ENCODE measurements at regions not wholly inside any gene's neighbourhood (a gene's known extent, or its start where the extent isn't known, plus 50 kb on each side); places are given as distances from the start of the nearest gene placed in this dataset.
"Not testable (repeated sequence)": the region's sequence is repeated elsewhere in the genome, so short reads cannot be mapped to it uniquely, and the experiment has no call there.

DNA sequence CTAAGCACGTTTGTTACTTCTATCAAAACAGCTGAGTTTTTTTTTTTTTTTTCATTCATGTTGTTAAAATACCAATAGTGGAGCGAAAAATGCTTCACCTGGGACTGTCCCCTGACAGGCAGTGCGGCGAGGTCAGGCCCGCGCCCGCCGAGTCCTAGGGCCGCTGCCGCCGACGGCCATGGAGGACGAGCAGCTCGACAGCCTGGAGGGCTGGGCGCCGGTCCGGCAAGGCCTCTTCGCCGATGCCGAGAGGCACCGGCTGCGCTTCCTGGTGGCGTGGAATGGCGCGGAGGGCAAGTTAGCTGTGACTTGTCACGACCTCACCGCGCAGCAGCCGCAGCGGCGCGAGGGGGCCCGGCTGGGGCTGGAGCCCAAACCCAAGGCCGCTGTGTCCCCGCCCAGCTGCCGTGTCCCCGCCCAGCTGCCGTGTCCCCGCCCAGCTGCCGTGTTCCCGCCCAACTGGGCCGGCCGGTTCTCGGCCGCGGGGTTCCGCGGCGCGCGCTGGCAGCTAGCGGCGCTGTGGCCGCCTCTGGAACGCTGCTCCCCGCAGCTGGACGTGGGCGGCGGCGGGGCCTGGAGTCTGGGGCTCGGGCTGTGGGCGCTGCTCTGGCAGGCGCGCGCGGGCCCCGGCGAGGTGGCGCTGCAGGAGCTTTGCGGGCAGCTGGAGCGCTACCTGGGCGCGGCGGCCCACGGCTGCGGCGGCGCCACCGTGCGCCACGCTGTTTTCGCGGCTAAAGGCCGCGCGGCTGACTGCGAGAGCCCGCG lies 56.7 kb upstream of the GOLGA8R start:
- H3K36me3 Mint-ChIP-seq (ENCODE audit: low read depth); H3K27ac Mint-ChIP-seq; POLR2A ChIA-PET; H3K4me1 Mint-ChIP-seq (ENCODE audit: low read depth); H3K27me3 Mint-ChIP-seq; H3K9me3 Mint-ChIP-seq; intact Hi-C loops (cut with micrococcal nuclease); H3K4me3 Mint-ChIP-seq; CTCF ChIA-PET: not testable (repeated sequence)
- ATAC-seq (peak; percentile 86), DNase-seq (peak; percentile 37)

DNA sequence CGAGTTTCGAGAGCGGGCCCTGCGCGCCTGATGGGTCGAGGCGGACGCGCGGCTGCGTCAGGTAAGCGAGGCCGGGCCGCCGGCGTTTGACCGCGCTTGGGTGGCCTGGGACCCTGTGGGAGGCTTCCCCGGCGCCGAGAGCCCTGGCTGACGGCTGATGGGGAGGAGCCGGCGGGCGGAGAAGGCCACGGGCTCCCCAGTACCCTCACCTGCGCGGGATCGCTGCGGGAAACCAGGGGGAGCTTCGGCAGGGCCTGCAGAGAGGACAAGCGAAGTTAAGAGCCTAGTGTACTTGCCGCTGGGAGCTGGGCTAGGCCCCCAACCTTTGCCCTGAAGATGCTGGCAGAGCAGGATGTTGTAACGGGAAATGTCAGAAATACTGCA lies 57.3 kb upstream of the GOLGA8R start:
- H3K9me3 Mint-ChIP-seq; H3K27ac Mint-ChIP-seq; intact Hi-C loops (cut with micrococcal nuclease); CTCF ChIA-PET; H3K27me3 Mint-ChIP-seq; POLR2A ChIA-PET; H3K4me1 Mint-ChIP-seq (ENCODE audit: low read depth); H3K36me3 Mint-ChIP-seq (ENCODE audit: low read depth); DNase-seq; H3K4me3 Mint-ChIP-seq: not testable (repeated sequence)
- ATAC-seq, result peak; percentile 28

DNA sequence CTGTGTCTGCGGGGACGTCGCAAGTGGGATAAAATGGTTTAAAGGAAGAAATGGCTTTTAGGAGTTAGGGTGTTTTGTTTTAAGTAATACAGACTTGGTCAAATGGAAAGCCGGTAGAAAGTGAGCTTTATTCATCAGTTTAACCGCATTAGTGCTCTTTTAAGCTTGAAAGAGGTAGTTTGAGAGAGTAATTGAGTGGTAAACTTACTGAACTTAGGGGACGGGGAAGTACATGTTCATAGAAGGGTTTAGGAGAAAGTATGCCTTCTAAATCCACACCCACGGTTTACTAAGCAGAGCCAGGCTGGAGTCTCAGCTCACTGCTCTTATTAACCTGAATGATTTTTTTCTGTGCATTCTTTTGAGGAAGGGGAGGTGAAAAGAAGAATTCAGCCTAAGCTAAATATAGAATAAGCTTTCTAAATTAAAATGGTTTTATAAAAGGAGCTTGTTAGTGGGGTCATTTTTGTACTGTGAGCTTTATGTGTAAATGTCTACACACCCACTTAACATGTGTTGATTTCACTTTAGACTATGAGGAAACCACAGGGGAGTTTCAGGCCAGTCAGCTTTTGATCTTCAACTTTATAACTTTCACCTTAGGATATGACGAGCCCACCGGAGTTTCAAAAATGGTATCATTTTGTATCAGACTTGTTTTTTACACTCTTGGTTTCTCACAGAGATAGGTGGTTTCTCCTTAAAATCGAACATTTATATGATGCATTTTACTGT lies 57.9 kb upstream of the GOLGA8R start:
- H3K9me3 Mint-ChIP-seq; DNase-seq; H3K27me3 Mint-ChIP-seq; POLR2A ChIA-PET; H3K4me1 Mint-ChIP-seq (ENCODE audit: low read depth); H3K27ac Mint-ChIP-seq; H3K36me3 Mint-ChIP-seq (ENCODE audit: low read depth); H3K4me3 Mint-ChIP-seq; CTCF ChIA-PET; intact Hi-C loops (cut with micrococcal nuclease): not testable (repeated sequence)
- peak; percentile 61 for ATAC-seq

DNA sequence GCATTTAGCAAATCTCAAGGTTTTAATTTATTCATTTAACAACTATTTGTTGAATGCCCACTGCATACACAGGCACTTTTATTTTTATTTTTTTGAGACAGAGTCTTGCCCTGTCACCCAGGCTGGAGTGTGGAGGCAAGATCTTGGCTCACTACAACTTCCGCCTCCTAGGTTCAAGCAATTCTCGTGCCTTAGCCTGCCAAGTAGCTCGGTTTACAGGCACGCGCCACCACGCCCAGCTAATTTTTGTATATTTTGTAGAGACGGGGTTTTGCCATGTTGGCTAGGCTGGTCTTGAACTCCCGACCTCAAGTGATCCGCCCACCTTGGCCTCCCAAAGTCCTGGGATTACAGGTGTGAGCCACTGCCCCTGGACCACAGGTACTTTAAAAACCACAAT lies 67.0 kb upstream of the GOLGA8Q start:
- DNase-seq; intact Hi-C loops (cut with micrococcal nuclease); CTCF ChIA-PET: not testable (repeated sequence)

GRCh38 chr15:30489237-30489636 lies 62.6 kb upstream of the GOLGA8Q start:
- H3K4me3 Mint-ChIP-seq; DNase-seq; CTCF ChIA-PET; ATAC-seq; intact Hi-C loops (cut with micrococcal nuclease); POLR2A ChIA-PET; H3K27me3 Mint-ChIP-seq; H3K4me1 Mint-ChIP-seq (ENCODE audit: low read depth); H3K9me3 Mint-ChIP-seq; H3K27ac Mint-ChIP-seq: not testable (repeated sequence)
- peaks cover 14% of the 10 kb centered on the region for H3K36me3 Mint-ChIP-seq (ENCODE audit: low read depth)

More for the DNA sequence above, 67.0 kb upstream of the GOLGA8Q start:
- H3K27me3 Mint-ChIP-seq; H3K9me3 Mint-ChIP-seq; H3K27ac Mint-ChIP-seq; POLR2A ChIA-PET; ATAC-seq; H3K4me3 Mint-ChIP-seq; H3K4me1 Mint-ChIP-seq (ENCODE audit: low read depth): not testable (repeated sequence)
- H3K36me3 Mint-ChIP-seq (ENCODE audit: low read depth), result peaks cover 16% of the 10 kb centered on the region

DNA sequence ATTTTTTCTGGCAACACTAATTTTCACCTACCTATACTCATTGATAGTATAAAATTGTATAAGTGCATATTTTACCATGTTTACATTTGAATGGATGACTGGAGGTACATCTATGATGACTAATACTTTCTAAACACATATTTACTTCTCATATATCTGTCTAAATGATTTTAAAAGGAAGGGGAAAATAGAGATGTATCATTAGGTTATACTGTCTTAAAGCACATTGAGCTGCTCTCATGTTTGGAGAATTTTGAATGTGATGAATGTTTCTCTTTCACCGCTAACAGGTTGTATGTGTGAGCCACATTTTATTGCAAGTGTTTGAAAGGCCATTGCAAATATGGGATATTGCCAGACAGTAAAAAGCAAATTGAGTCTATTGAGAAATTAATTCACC lies 61.5 kb upstream of the GOLGA8Q start:
- POLR2A ChIA-PET; H3K27me3 Mint-ChIP-seq; H3K4me3 Mint-ChIP-seq; H3K4me1 Mint-ChIP-seq (ENCODE audit: low read depth); intact Hi-C loops (cut with micrococcal nuclease); H3K9me3 Mint-ChIP-seq; DNase-seq; ATAC-seq; H3K27ac Mint-ChIP-seq; CTCF ChIA-PET: not testable (repeated sequence)
- H3K36me3 Mint-ChIP-seq (ENCODE audit: low read depth), result peaks cover 10% of the 10 kb centered on the region

- H3K4me3 Mint-ChIP-seq; intact Hi-C loops (cut with micrococcal nuclease); H3K9me3 Mint-ChIP-seq; H3K36me3 Mint-ChIP-seq (ENCODE audit: low read depth); CTCF ChIA-PET; H3K4me1 Mint-ChIP-seq (ENCODE audit: low read depth); POLR2A ChIA-PET; H3K27ac Mint-ChIP-seq; DNase-seq; H3K27me3 Mint-ChIP-seq: not testable (repeated sequence)
- peak; percentile 77 for ATAC-seq
These were observed 57.9 kb upstream of the GOLGA8Q start for GRCh38 chr15:30493947-30494346.

DNA sequence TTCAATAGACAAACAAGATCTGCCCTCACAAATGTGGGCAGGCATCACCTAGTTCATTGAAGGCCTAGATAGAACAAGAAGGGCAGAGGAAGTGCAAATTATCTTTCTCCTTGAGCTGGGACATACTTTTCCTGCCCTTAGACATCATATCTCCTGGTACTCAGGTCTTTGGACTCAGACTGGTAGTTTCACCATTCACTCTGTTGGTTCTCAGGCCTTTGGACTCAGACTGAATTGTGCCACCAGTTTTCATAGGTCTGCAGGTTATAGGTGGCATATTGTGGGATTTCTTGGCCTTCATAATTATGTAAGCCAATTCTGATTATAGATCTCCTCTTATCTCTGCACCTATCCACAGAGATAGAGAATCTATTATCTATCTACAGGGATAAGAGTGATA lies 54.6 kb upstream of the GOLGA8Q start:
- POLR2A ChIA-PET; H3K27me3 Mint-ChIP-seq; DNase-seq; H3K4me3 Mint-ChIP-seq; CTCF ChIA-PET; ATAC-seq; H3K27ac Mint-ChIP-seq; H3K36me3 Mint-ChIP-seq (ENCODE audit: low read depth); intact Hi-C loops (cut with micrococcal nuclease); H3K4me1 Mint-ChIP-seq (ENCODE audit: low read depth); H3K9me3 Mint-ChIP-seq: not testable (repeated sequence)

DNA sequence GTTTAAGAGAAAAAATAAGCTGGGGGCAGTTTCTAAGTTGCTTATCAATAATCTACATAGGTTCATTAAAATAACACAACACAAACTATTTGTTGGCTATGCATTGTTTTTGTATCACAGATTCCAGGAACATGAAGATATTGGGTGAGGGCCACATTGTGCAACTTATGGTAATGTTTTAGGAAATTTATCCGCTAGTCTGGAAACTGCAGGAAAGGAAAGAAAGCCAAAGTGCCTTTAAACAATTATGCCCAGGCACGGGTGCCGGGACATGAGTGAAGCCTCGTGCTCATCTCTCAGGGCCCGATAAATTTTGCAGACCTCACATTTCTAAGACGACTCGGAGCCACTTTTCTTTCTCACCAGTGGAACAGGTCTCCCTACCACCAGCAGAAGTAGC lies 52.6 kb upstream of the GOLGA8Q start:
- POLR2A ChIA-PET; DNase-seq; H3K27me3 Mint-ChIP-seq; H3K9me3 Mint-ChIP-seq; H3K36me3 Mint-ChIP-seq (ENCODE audit: low read depth); intact Hi-C loops (cut with micrococcal nuclease); H3K27ac Mint-ChIP-seq; H3K4me3 Mint-ChIP-seq; H3K4me1 Mint-ChIP-seq (ENCODE audit: low read depth); ATAC-seq; CTCF ChIA-PET: not testable (repeated sequence)

- H3K4me3 Mint-ChIP-seq; H3K27me3 Mint-ChIP-seq; ATAC-seq; POLR2A ChIA-PET; intact Hi-C loops (cut with micrococcal nuclease); CTCF ChIA-PET; H3K36me3 Mint-ChIP-seq (ENCODE audit: low read depth); DNase-seq; H3K9me3 Mint-ChIP-seq; H3K27ac Mint-ChIP-seq; H3K4me1 Mint-ChIP-seq (ENCODE audit: low read depth): not testable (repeated sequence)
These were observed 51.3 kb upstream of the GOLGA8Q start for GRCh38 chr15:30500511-30500910.
